Endothelial cell of umbilical vein (primary cell): ENCODE measurements at regions not wholly inside any gene's neighbourhood (a gene's known extent, or its start where the extent isn't known, plus 50 kb on each side); places are given as distances from the start of the nearest gene placed in this dataset.

ENCODE experiments used
- BruUV-seq: library from RNA; stranded (reverse); fragments of 400-500 nt; replicated peaks from 2 replicates; lab custom pipeline; 2021; lab: Mats Ljungman, UMichigan
- CTCF ChIA-PET: fragments of 300-600, 350-600 bp; sonication (Branson Sonifier 250); formaldehyde crosslinking; loops from one replicate; lab custom pipeline; 2021; ENCODE audit warnings: antibody characterized with exemption, inconsistent platforms; lab: Charles Lee
- POLR2A ChIA-PET: fragments of 300-600, 350-600 bp; sonication (Branson Sonifier 250); formaldehyde crosslinking; loops from one replicate; lab custom pipeline; 2021; ENCODE audit warnings: antibody characterized with exemption, inconsistent platforms; lab: Charles Lee
- DNase-seq: peaks from one replicate; pipeline ENCODE4 v3.0.0-alpha.2; 2011; ENCODE audit warnings: low read depth, low spot score
- FAIRE-seq: peaks from 2 replicates; lab custom pipeline; 2011; peaks lifted over from hg19 to GRCh38; lab: Jason Lieb, UNC
- H2AFZ ChIP-seq: 2 replicates; pipeline ENCODE4 v1.6.0; 2012; ENCODE audit warnings: low read depth, low read length, control low read depth, inconsistent platforms
- H3K27ac ChIP-seq: 2 replicates; pipeline ENCODE4 v1.5.1; 2011; ENCODE audit warnings: low read depth, mild to moderate bottlenecking, control low read depth, low read length, moderate library complexity; ENCODE audit not compliant: insufficient read depth
- H3K27me3 ChIP-seq, 2 experiments: 2 replicates each; pipeline versions ENCODE4 v1.6.0 to v1.6.1; 2011; ENCODE audit warnings: low read length in 2 of 2, mixed read lengths in 1 of 2; ENCODE audit not compliant: control insufficient read depth in 2 of 2, insufficient read depth in 2 of 2
- H3K36me3 ChIP-seq, 2 experiments: 2 replicates in 1 of 2; 3 replicates in 1 of 2; pipeline ENCODE4 v1.5.1; 2011; ENCODE audit warnings: low read length in 2 of 2, mild to moderate bottlenecking in 1 of 2, moderate library complexity in 1 of 2; ENCODE audit not compliant: control insufficient read depth in 2 of 2, insufficient read depth in 2 of 2; ENCODE audit errors: extremely low read depth in 1 of 2
- H3K4me1 ChIP-seq: 3 replicates; pipeline ENCODE4 v1.5.1; 2011; ENCODE audit warnings: mild to moderate bottlenecking, low read length; ENCODE audit not compliant: control insufficient read depth, insufficient read depth; ENCODE audit errors: extremely low read depth
- H3K4me2 ChIP-seq: 2 replicates; pipeline ENCODE4 v1.6.1; 2011; ENCODE audit warnings: low read length, control low read depth, mixed read lengths; ENCODE audit not compliant: insufficient read depth
- H3K4me3 ChIP-seq, 3 experiments: fragments of 200-600 bp in 1 of 3; sonication (generic), shearing (Covaris generic) in 1 of 3; replicated peaks in 1 of 3; 2 replicates each; pipeline ENCODE4 v1.5.1; 2011 to 2016; ENCODE audit warnings: control low read depth in 3 of 3, low read length in 3 of 3, mild to moderate bottlenecking in 2 of 3, inconsistent platforms in 1 of 3, low read depth in 1 of 3, moderate library complexity in 1 of 3; ENCODE audit not compliant: insufficient read depth in 1 of 3
- H3K79me2 ChIP-seq: 2 replicates; pipeline ENCODE4 v1.6.0; 2012; ENCODE audit warnings: low read length, inconsistent platforms; ENCODE audit not compliant: control insufficient read depth, insufficient read depth
- H3K9ac ChIP-seq: replicated peaks from 2 replicates; pipeline ENCODE3; 2011; ENCODE audit warnings: low read length, control low read depth; ENCODE audit not compliant: insufficient read depth; ENCODE audit errors: extremely low read depth
- H3K9me1 ChIP-seq: replicated peaks from 3 replicates; pipeline ENCODE4 v1.6.0; 2011; ENCODE audit warnings: mild to moderate bottlenecking, low read length; ENCODE audit not compliant: control insufficient read depth, insufficient read depth; ENCODE audit errors: extremely low read depth
- H3K9me3 ChIP-seq: replicated peaks from 2 replicates; pipeline ENCODE4 v1.5.1; 2012; ENCODE audit warnings: low read length, inconsistent platforms; ENCODE audit not compliant: control insufficient read depth, insufficient read depth
- H4K20me1 ChIP-seq: replicated peaks from 2 replicates; pipeline ENCODE3; 2011; ENCODE audit warnings: mild to moderate bottlenecking, low read length; ENCODE audit not compliant: control insufficient read depth, insufficient read depth; ENCODE audit errors: extremely low read depth
- CTCF ChIP-seq, 2 donors: IDR thresholded peaks; 1 replicate in 1 of 2; 2 replicates in 1 of 2; pipeline ENCODE4 v1.5.1; 2011; ENCODE audit warnings: low read length in 2 of 2, mild to moderate bottlenecking in 2 of 2, moderate library complexity in 2 of 2, control low read depth in 1 of 2, inconsistent platforms in 1 of 2, low read depth in 1 of 2; ENCODE audit not compliant: insufficient read depth in 1 of 2; ENCODE audit errors: extremely low read depth in 1 of 2
- EZH2 ChIP-seq: IDR thresholded peaks from 2 replicates; pipeline ENCODE4 v1.6.1; 2012; ENCODE audit warnings: borderline replicate concordance, low read depth, mild to moderate bottlenecking, moderate library complexity, low read length, inconsistent platforms; ENCODE audit not compliant: severe bottlenecking
- FOS ChIP-seq: IDR thresholded peaks from 2 replicates; pipeline ENCODE4 v1.6.1; 2011; ENCODE audit warnings: mild to moderate bottlenecking, low read length, moderate library complexity, borderline replicate concordance; ENCODE audit not compliant: insufficient read depth
- GATA2 ChIP-seq: IDR thresholded peaks from 2 replicates; pipeline ENCODE4 v1.7.0; 2011; ENCODE audit warnings: low read depth, mild to moderate bottlenecking, moderate library complexity, mixed read lengths, low read length; ENCODE audit not compliant: insufficient read length, insufficient read depth
- JUN ChIP-seq: IDR thresholded peaks from 2 replicates; pipeline ENCODE4 v1.6.1; 2011; ENCODE audit warnings: borderline replicate concordance, low read depth; ENCODE audit not compliant: insufficient read length, insufficient read depth
- MAX ChIP-seq: IDR thresholded peaks from 2 replicates; pipeline ENCODE4 v1.6.1; 2011; ENCODE audit not compliant: insufficient read depth, insufficient read length
- MYC ChIP-seq: IDR thresholded peaks from one replicate; pipeline ENCODE4 v1.6.1; 2011; ENCODE audit warnings: mild to moderate bottlenecking, low read depth, low read length
- POLR2A ChIP-seq: IDR thresholded peaks from 2 replicates; pipeline ENCODE4 v1.6.1; 2012; ENCODE audit warnings: low read depth, mild to moderate bottlenecking, control low read depth, low read length
- POLR2AphosphoS5 ChIP-seq: IDR thresholded peaks from 2 replicates; pipeline ENCODE4 v1.6.1; 2012; ENCODE audit warnings: low read depth, mild to moderate bottlenecking, control low read depth, low read length, moderate library complexity; ENCODE audit not compliant: insufficient read depth
- dilution Hi-C: fragments of 300-500 bp; cut with MboI; formaldehyde crosslinking; loops from one replicate; pipeline ENCODE4 v1.15.0; 2019; ENCODE audit warnings: low sequenced_read_pairs; ENCODE audit not compliant: extremely low pct_ligation_motif_present
- intact Hi-C: fragments of 100-400 bp; cut with micrococcal nuclease; formaldehyde crosslinking; loops from one replicate; pipeline ENCODE4 v1.10.0; 2022

- BruUV-seq: no TSS peak
- Histone ChIP-seq H3K27ac (no peak overlapping the region), H3K36me3 (no peaks in the 10 kb centered on the region), H3K4me2 (no peak overlapping the region), H3K9ac (no peak overlapping the region), H3K9me1 (no peaks in the 10 kb centered on the region), H3K4me1 (no peaks in the 10 kb centered on the region), H4K20me1 (no peaks in the 10 kb centered on the region), H3K79me2 (no peaks in the 10 kb centered on the region), H3K27me3 (peaks cover 0 to 6% of the 10 kb centered on the region in 2 experiments), H2AFZ (no peak overlapping the region), H3K9me3 (no peaks in the 10 kb centered on the region), H3K4me3 (no peak overlapping the region)
- CTCF ChIA-PET: no interaction called here
- dilution Hi-C loops: no loop called here
- POLR2A ChIA-PET: no interaction called here
- DNase-seq (no peak), FAIRE-seq (no peak)
- TF ChIP-seq MAX: no peak
- TF ChIP-seq FOS: no peak
- TF ChIP-seq JUN: no peak
- no peak for TF ChIP-seq POLR2A
- no peak for TF ChIP-seq EZH2
- no peak for TF ChIP-seq GATA2
- no peak for TF ChIP-seq MYC
- no peak for TF ChIP-seq POLR2AphosphoS5
- no peak for TF ChIP-seq CTCF (IDR thresholded peaks at IDR 0.05; ENCODE audit: extremely low read depth in 1 of 2, insufficient read depth in 1 of 2, low read depth in 1 of 2, low read length in 2 of 2)
- intact Hi-C loops: no loop called here
Measured at GRCh38 chr5:133853646-133854365, 114.6 kb downstream of the C5orf15 start.
